OCI-LY7 (cell line): ENCODE measurements at regions not wholly inside any gene's neighbourhood (a gene's known extent, or its start where the extent isn't known, plus 50 kb on each side); places are given as distances from the start of the nearest gene placed in this dataset.

Experiments used
- BruUV-seq: library from RNA; stranded (reverse); fragments of 400-500 nt; replicated peaks from 2 replicates; lab custom pipeline; 2021; lab: Mats Ljungman, UMichigan
- CTCF ChIA-PET: fragments of 300-600 bp; sonication (Branson Sonifier 250); formaldehyde crosslinking; loops from one replicate; lab custom pipeline; 2022; ENCODE audit warnings: antibody characterized with exemption; ENCODE audit not compliant: unreplicated experiment; lab: Charles Lee
- POLR2A ChIA-PET: fragments of 300-600 bp; sonication (Branson Sonifier 250); formaldehyde crosslinking; loops from one replicate; lab custom pipeline; 2022; ENCODE audit warnings: antibody characterized with exemption; lab: Charles Lee
- DNase-seq: peaks from one replicate; pipeline ENCODE4 v3.0.0-alpha.2; 2015; ENCODE audit warnings: low spot score
- H2AFZ ChIP-seq: fragments of 200-600 bp; sonication (generic), shearing (Covaris generic); 2 replicates; pipeline ENCODE4 v1.6.1; 2014; ENCODE audit warnings: mild to moderate bottlenecking, antibody characterized with exemption, low read length, moderate library complexity
- H3K27ac ChIP-seq: fragments of 200-600 bp; sonication (generic); 2 replicates; pipeline ENCODE4 v1.5.1; 2014; ENCODE audit warnings: mixed run types, low read depth, mild to moderate bottlenecking, moderate library complexity, low read length, inconsistent platforms; ENCODE audit not compliant: poor library complexity, severe bottlenecking
- H3K36me3 ChIP-seq: fragments of 200-600 bp; sonication (generic); 2 replicates; pipeline ENCODE4 v1.6.1; 2014; ENCODE audit warnings: mild to moderate bottlenecking, antibody characterized with exemption, low read length, moderate library complexity, mixed read lengths; ENCODE audit not compliant: insufficient read depth
- H3K4me1 ChIP-seq: fragments of 200-600 bp; sonication (generic); 2 replicates; pipeline ENCODE4 v1.5.1; 2014; ENCODE audit warnings: mild to moderate bottlenecking, low read length; ENCODE audit not compliant: insufficient read depth, poor library complexity, severe bottlenecking
- H3K4me2 ChIP-seq: fragments of 200-600 bp; sonication (generic); 2 replicates; pipeline ENCODE4 v1.6.1; 2014; ENCODE audit warnings: mild to moderate bottlenecking, low read length
- H3K4me3 ChIP-seq: fragments of 200-600 bp; sonication (generic); 2 replicates; pipeline ENCODE4 v1.5.1; 2014; ENCODE audit warnings: mild to moderate bottlenecking, low read depth, low read length; ENCODE audit not compliant: poor library complexity, severe bottlenecking
- H3K79me2 ChIP-seq: fragments of 200-600 bp; sonication (generic); 2 replicates; pipeline ENCODE4 v1.6.1; 2016; ENCODE audit warnings: low read depth, mild to moderate bottlenecking, low read length, moderate library complexity, mixed read lengths; ENCODE audit not compliant: insufficient read depth
- H3K9me2 ChIP-seq: fragments of 200-600 bp; sonication (generic); 2 replicates; pipeline ENCODE4 v1.6.1; 2016; ENCODE audit warnings: mild to moderate bottlenecking, low read length, mixed read lengths; ENCODE audit not compliant: insufficient read depth
- H3K9me3 ChIP-seq: fragments of 200-600 bp; sonication (generic); 2 replicates; pipeline ENCODE4 v1.6.1; 2014; ENCODE audit warnings: mild to moderate bottlenecking, mixed run types, low read length, mixed read lengths
- H4K20me1 ChIP-seq: fragments of 200-600 bp; sonication (generic); 2 replicates; pipeline ENCODE4 v1.6.1; 2014; ENCODE audit warnings: mild to moderate bottlenecking, antibody characterized with exemption, low read length, moderate library complexity, mixed read lengths; ENCODE audit not compliant: insufficient read depth
- EZH2phosphoT487 ChIP-seq: fragments of 200-600 bp; sonication (generic); IDR thresholded peaks from 2 replicates; pipeline ENCODE4 v1.6.1; 2018; ENCODE audit warnings: low read depth, borderline replicate concordance, mild to moderate bottlenecking, mixed run types, antibody characterized with exemption, low read length, moderate library complexity, mixed read lengths
- intact Hi-C: fragments of 100-400 bp; cut with micrococcal nuclease; formaldehyde crosslinking; loops from one replicate; pipeline ENCODE4 v1.10.0; 2022; ENCODE audit not compliant: unreplicated experiment
- TF ChIP-seq, protein P1 (sequence below): fragments of 200-600 bp; sonication (generic); conservative IDR thresholded peaks from 2 replicates; pipeline ENCODE4 v1.5.1; 2014; ENCODE audit warnings: mild to moderate bottlenecking, antibody characterized with exemption, low read length, moderate library complexity, mixed read lengths

- H3K4me2 ChIP-seq = no peak overlapping the region
- H3K4me1 ChIP-seq = no peaks in the 10 kb centered on the region
- intact Hi-C loops = no loop called here
- ChIA-PET POLR2A (no interaction called here), CTCF (no interaction called here)
- no peak for TF ChIP-seq EZH2phosphoT487
- TF ChIP-seq, protein P1, sequence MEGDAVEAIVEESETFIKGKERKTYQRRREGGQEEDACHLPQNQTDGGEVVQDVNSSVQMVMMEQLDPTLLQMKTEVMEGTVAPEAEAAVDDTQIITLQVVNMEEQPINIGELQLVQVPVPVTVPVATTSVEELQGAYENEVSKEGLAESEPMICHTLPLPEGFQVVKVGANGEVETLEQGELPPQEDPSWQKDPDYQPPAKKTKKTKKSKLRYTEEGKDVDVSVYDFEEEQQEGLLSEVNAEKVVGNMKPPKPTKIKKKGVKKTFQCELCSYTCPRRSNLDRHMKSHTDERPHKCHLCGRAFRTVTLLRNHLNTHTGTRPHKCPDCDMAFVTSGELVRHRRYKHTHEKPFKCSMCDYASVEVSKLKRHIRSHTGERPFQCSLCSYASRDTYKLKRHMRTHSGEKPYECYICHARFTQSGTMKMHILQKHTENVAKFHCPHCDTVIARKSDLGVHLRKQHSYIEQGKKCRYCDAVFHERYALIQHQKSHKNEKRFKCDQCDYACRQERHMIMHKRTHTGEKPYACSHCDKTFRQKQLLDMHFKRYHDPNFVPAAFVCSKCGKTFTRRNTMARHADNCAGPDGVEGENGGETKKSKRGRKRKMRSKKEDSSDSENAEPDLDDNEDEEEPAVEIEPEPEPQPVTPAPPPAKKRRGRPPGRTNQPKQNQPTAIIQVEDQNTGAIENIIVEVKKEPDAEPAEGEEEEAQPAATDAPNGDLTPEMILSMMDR = no peak
- no TSS peak for BruUV-seq
- H3K4me3 ChIP-seq = no peak overlapping the region
- H3K79me2 ChIP-seq = no peaks in the 10 kb centered on the region
- no peaks in the 10 kb centered on the region for H3K36me3 ChIP-seq
- no peaks in the 10 kb centered on the region for H3K9me3 ChIP-seq
- DNase-seq = no peak
- no peak overlapping the region for H3K27ac ChIP-seq
- no peak overlapping the region for H2AFZ ChIP-seq
- H3K9me2 ChIP-seq = no peaks in the 10 kb centered on the region
- H4K20me1 ChIP-seq = no peaks in the 10 kb centered on the region
Measured at GRCh38 chrX:46204721-46205422, 340.3 kb downstream of the ZNF674 start.

GRCh38 chrX:46202733-46203514 is 342.3 kb downstream of the ZNF674 start:
- CTCF ChIA-PET = no interaction called here
- H4K20me1 ChIP-seq = no peaks in the 10 kb centered on the region
- no TSS peak for BruUV-seq
- no peaks in the 10 kb centered on the region for H3K4me1 ChIP-seq
- H3K4me2 ChIP-seq = no peak overlapping the region
- no peak overlapping the region for H3K27ac ChIP-seq
- no peak overlapping the region for H2AFZ ChIP-seq
- H3K36me3 ChIP-seq = no peaks in the 10 kb centered on the region
- H3K4me3 ChIP-seq = no peak overlapping the region
- TF ChIP-seq EZH2phosphoT487 = no peak
- TF ChIP-seq, protein P1 = no peak
- POLR2A ChIA-PET = no interaction called here
- H3K9me3 ChIP-seq = no peaks in the 10 kb centered on the region
- H3K9me2 ChIP-seq = no peaks in the 10 kb centered on the region
- no peak for DNase-seq
- H3K79me2 ChIP-seq = no peaks in the 10 kb centered on the region
- intact Hi-C loops = no loop called here

GRCh38 chrX:46200413-46200812 is 344.8 kb downstream of the ZNF674 start:
- intact Hi-C loops = no loop called here
- H3K4me3 ChIP-seq = no peak overlapping the region
- POLR2A ChIA-PET = no interaction called here
- TF ChIP-seq, protein P1 = no peak
- no peak for TF ChIP-seq EZH2phosphoT487
- H3K36me3 ChIP-seq = no peaks in the 10 kb centered on the region
- no peaks in the 10 kb centered on the region for H3K9me2 ChIP-seq
- no peaks in the 10 kb centered on the region for H3K79me2 ChIP-seq
- no peak for DNase-seq
- H3K4me2 ChIP-seq = no peak overlapping the region
- CTCF ChIA-PET = no interaction called here
- no peaks in the 10 kb centered on the region for H3K9me3 ChIP-seq
- H4K20me1 ChIP-seq = no peaks in the 10 kb centered on the region
- no peak overlapping the region for H3K27ac ChIP-seq
- H3K4me1 ChIP-seq = no peaks in the 10 kb centered on the region
- H2AFZ ChIP-seq = no peak overlapping the region
- BruUV-seq = no TSS peak
